ENCODE measurements at regions not wholly inside any gene's neighbourhood (a gene's known extent, or its start where the extent isn't known, plus 50 kb on each side); places are given as distances from the start of the nearest gene placed in this dataset.
"Not testable (repeated sequence)": the region's sequence is repeated elsewhere in the genome, so short reads cannot be mapped to it uniquely, and the experiment has no call there.

DNA sequence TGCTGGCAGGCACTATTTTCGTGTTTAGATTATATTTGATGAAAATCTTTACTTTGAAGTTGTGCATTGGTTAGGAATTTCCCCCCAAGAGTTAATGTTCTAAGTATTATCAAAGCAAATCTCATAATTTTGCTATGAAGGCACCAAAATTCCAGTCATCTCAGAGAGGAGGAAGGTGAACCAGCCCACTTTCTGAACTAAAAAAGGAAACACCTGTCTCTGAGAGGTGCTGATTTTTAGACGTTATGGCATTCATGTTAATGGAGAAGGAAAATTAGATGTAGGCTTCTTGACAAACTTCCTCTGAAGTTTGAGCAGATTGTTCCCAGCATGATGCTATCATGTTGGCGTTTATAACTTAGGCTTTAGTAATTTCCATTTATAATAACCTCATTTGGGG is 432.9 kb upstream of the ACTBL2 start:
- DNase-seq (ENCODE audit: low read depth in 1 of 2, low spot score in 1 of 2), result no peak

DNA sequence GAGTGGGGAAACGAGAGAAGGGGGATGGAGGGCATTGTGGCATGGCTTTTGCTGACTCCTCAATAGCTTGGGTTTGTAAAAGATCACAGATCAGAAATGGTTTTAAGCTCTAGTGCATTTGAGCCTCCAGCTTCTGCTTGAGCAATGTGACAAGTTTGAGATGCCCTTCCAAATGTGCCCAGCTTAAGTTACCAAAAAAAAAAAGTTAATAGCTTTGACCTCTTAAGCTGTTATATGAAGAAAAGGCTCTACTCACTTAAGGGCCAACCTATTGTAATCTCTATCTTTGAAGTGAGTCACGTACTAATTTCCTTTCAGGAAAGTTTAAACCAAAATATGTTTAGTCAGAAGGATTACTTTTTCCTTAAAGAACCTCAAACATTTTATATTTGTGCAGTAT is 428.8 kb upstream of the ACTBL2 start:
- DNase-seq (ENCODE audit: low read depth in 1 of 2, low spot score in 1 of 2), result no peak

DNA sequence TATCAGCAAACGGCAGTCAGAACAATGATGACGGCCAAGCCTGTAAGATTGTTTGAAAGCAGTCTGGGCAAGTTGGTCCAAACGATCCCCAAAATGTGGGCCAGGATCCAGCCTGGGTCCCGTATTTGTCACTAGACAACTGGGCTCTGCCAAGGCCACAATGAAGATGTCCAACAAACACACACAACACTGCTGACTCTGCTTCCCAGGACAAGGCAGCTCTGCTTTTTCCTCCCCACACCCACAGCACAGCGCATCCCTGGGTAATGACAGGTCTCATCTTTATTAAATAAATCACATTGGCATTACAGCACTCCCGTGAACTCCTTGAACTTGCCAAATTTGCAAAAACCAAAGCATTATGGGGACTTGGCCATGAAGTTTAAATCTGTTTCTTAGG is 424.1 kb upstream of the ACTBL2 start:
- no peak for DNase-seq (ENCODE audit: low read depth in 1 of 2, low spot score in 1 of 2)

DNA sequence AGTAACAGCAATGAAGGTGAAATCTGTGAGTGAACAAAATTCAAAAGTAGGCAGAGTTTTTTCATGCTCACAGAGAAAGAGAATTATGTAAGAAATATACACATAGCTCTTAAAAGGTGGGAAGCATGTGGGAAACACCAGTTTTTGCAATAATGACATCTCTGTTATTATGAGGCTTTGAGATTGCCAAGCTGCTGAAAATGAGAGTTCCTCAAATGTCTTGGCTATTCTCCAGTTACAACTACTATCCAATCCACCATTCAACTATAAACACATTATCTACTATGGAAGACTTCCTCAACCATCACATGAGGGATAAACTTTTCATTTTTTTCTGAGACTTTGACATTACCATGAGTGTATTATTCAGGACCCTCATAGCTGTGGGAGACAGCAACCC is 420.8 kb upstream of the ACTBL2 start:
- DNase-seq (ENCODE audit: low read depth in 1 of 2, low spot score in 1 of 2), result no peak

DNA sequence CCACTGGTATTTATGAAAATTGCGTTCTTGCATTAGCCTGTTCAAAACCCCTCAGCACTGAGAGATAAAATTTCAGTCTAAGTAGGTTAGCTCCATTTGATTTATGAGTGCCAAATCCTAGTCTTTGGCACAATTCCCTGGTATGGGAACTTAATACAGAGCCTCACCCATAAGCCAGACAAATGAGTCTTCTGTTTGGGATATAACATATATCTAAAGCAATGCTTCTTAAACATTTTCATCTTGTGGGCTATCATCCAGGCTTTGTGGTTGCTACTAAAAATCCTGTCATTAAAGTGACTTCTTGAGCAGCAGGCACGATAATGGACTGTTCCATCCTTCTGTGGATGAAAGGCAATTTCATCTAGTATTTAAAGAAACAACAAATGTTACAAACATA is 419.5 kb upstream of the ACTBL2 start:
- DNase-seq (ENCODE audit: low read depth in 1 of 2, low spot score in 1 of 2), result no peak

DNA sequence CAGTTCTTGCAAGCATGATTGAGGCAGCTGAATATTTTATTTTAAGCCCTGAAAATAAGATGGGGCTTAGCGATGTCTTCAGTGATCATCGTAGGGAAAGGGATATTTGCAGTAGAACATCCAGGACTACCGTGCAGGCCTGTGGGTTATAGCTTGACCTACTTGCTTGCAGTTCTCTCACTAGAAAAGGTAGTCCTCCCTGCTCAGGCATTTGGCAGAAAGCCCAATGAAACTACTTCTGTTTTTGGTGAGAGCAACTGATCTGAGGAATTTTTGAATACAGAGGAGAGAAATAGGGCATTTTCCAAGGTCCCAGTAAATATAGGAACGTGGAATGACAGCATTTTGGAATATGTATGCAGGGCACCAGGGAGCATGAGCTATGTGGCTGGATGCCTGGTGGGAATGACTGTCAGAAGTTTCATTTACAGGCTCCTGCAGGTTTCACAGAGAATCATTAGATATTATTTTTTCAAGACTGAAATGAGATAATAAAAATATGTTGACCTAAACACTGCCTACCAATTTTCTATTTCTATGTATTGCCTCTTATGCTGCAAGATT is 417.9 kb upstream of the ACTBL2 start:
- DNase-seq (ENCODE audit: low read depth in 1 of 2, low spot score in 1 of 2), result no peak

DNA sequence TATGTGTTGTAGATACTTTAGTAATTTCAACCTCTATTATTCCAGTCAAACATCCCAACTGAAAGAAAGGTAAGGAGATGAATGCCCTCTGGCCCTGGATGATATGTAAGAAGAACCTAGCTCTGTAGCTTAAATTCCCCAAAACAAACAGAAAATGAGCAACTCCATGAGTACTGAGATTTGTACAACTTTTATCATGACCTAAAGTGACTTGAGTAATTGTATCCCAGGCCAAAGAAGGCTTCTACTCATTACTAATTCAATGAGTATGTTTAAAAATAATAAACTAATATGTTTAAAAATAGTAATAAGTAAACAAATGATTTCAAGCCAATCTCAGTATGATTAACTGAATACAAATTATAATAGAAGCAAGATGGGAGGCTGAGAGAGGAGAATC is 414.0 kb upstream of the ACTBL2 start:
- DNase-seq (ENCODE audit: low read depth in 1 of 2, low spot score in 1 of 2), result no peak

DNA sequence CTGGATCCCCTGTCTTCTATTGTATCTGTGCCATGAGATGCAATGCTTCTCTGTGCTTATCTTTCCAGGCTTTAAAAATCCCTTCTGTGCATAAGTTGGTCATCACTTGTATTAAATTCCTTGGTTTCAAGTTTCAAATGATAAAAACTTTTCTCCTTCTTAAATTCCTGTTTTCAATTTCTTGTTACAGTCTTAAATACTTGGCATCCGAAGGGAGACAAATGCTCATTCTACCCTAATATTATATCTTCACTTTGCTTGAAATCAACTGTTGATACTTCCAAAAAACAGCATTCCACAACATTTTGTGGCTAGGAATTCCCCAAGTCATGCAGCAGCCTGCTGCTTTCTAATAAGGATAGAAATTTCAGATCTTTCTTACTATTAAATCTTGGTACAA is 413.2 kb upstream of the ACTBL2 start:
- no peak for DNase-seq (ENCODE audit: low read depth in 1 of 2, low spot score in 1 of 2)

DNA sequence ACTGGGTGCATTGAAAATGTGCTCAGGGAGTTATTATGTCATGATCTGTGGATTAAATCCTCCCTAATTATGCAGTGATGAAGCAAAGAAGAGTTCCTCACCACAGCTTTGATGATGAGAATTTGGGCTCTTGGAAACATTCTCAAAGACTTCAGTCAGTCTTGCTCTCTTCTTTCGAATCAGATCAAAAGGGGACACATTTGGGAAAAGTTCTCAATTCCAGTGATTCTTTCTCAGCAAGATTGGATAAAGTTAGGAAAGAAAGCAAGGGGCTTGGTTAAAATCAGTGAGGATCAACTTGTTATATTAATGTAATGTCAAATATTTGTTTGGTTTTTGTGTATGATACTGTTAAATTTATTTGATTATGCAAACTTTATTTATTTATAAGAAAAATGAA is 411.3 kb upstream of the ACTBL2 start:
- no peak for DNase-seq (ENCODE audit: low read depth in 1 of 2, low spot score in 1 of 2)

DNA sequence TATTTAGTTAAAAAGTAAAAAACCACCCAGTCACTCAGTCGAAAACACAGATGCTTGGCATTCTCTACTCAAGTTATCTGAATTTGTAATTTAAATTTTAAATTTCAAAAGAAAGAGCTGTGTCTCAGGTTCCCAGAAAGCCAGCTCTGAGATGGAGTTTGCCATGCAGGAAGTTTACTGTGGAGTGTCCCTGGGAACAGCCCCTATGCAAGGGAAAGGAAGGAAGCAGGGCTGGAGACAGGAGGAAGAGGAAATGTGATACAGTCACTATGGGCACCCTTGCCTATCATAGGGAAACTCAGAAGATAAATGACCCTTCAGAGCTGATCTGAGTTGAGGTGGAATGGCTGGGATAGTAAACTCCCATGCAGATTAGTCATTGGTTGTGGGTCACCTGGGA is 408.8 kb upstream of the ACTBL2 start:
- DNase-seq (ENCODE audit: low read depth in 1 of 2, low spot score in 1 of 2), result no peak

DNA sequence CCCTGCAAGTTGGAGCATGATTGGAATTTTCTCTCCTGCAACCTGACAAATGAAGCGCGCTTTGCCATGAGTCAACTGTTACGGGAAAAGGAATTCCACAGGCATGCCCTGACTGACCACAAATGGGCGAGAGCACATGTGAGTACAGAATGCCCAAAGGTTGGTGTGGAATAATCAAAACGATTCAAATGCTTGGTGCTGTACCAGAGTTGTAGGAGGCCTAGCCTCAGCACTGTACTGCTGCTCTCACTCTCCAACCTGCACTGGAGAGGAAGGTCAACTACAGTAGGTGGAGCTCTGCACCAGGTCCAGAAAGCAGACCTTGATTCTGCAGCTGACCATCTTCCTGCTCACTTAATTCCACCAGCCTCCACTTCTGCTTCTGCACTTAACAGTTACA is 406.9 kb upstream of the ACTBL2 start:
- DNase-seq (ENCODE audit: low read depth in 1 of 2, low spot score in 1 of 2), result no peak

DNA sequence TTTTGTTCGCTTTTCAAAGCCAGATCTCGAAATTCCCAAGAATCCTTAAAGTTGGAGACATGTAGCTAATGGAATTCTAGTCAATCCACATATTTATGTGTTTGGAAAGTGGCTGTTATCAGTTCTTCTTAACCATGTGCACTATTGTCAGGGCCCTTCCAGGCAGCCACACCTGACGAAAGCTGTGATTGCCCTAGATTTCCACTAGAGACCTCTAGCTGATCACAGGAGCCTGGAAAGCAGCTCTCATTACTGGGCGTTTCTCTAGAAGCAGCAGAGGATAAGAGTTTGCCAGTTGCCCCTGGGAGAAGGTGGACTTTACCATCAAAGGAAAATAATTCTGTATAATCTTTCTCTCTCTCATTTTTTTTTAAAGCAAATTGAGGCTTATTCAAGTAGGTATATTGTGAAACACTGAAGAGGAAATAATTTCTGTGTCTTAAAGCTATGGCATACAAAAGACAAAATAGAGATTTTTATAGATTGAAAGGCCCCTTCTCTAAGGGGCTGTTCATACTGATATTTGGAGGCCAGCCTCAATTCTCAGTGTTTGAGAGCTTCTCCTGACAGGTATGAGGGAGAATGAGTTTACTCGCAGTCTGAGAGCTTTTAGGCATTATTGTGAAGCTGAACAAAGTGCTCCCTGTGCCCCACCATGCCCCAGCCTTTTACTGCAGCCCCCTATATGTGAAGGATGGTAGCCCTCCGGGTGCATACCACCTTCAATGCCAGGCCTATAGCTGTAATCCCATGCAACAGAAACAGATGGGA is 405.4 kb upstream of the ACTBL2 start:
- DNase-seq (ENCODE audit: low read depth in 1 of 2, low spot score in 1 of 2), result no peak

DNA sequence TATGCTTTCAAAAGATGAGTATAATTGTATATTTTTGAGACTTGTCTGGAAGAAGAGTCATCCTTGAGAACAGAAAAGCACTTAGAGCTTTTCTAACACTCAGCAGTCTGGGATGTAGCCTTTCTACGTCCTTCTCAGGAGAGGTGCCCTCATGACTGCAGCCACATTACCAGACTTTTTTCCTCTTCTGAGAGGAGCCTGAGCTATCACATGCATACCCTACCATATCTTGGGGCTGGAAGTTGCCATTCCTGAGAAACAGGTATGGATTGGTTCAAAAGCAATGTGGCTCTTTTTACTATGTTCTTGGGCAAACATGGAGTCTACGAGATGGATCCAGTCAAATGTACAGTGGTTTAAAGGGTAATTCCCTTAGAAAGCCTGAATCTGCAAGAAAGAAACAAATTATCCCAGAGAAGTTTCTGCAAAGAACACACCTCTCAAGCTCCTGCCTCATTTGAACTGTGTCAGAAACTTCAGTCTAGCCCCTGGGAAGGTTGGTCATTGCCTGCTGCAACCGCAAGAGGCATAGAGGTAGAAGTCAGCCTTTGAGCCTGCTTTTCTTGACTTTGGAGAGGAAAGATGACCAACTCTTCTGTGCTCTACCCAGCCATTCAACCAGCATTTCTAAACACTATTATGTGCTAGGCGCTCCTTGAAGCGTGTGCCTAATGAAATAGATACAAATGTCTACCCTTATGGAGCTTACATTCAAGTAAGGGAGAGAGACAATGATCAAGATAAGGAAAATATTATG is 401.9 kb upstream of the ACTBL2 start:
- DNase-seq (ENCODE audit: low read depth in 1 of 2, low spot score in 1 of 2), result no peak

DNA sequence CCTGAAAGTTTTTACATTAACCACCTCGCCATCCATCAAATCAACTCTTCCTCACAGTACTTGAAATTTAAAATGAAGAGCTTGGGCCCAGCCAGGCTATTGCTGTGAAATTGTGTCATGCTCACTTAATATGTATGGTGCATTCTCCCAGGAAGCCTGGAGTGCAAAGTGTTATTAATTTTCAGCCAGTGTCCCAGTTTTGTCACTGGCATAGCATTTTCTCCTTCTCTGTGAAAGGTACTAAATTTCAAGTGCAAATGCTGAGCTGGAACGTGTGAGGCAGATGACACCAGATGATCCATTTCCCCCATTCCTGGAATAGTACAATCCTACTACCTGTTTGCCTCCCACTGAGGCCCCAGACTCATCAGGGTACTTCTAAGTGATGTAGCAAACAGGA is 397.6 kb upstream of the ACTBL2 start:
- DNase-seq (ENCODE audit: low read depth in 1 of 2, low spot score in 1 of 2), result no peak

DNA sequence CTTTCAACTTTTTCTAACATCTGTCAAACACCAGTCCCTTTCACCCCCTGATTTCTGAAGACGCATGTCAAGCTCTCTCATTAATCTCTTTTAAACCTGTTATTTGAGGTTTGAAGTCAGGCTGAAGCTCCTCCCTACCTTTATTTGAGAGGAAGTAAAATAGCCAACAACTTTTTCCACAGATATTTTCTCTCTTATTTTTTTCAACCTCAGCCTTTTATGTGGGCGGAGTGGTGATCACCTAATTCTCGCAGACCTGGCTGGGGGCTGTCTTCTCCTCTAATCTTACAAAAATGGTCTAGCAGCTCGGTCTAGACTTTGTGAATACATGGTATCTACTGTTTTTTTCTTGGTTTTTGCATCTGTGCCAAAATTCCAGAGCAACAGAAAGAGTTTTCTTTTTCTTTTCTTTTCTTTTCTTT is 395.7 kb upstream of the ACTBL2 start:
- DNase-seq (ENCODE audit: low read depth in 1 of 2, low spot score in 1 of 2), result no peak

DNA sequence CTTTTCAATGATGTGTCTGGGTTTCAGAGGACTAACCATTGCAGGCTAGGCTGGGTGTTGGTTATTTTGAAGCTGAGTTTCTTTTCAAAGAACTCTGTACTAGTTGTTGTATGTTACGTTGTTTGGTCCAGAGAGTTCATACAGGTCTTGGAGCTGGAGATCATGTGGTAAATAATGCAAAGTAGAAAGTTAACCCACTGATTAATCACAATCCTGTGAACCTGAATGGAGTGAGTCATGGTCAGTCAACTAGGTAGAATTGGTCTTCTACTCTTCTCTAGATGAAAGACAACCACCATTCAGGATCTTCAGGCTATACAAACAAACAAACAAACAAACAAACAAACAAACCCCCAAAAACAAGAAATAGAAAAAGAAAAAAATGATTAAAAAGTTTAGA is 388.9 kb upstream of the ACTBL2 start:
- DNase-seq (ENCODE audit: low read depth in 1 of 2, low spot score in 1 of 2), result no peak

DNA sequence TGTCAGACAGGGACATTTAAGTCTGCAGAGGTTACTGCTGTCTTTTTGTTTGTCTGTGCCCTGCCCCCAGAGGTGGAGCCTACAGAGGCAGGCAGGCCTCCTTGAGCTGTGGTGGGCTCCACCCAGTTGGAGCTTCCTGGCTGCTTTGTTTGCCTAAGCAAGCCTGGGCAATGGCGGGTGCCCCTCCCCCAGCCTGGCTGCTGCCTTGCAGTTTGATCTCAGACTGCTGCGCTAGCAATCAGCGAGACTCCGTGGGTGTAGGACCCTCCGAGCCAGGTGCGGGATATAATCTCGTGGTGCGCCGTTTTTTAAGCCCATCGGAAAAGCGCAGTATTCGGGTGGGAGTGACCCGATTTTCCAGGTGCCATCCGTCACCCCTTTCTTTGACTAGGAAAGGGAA is 387.7 kb upstream of the ACTBL2 start:
- not testable (repeated sequence) for DNase-seq (ENCODE audit: low read depth in 1 of 2, low spot score in 1 of 2)

DNA sequence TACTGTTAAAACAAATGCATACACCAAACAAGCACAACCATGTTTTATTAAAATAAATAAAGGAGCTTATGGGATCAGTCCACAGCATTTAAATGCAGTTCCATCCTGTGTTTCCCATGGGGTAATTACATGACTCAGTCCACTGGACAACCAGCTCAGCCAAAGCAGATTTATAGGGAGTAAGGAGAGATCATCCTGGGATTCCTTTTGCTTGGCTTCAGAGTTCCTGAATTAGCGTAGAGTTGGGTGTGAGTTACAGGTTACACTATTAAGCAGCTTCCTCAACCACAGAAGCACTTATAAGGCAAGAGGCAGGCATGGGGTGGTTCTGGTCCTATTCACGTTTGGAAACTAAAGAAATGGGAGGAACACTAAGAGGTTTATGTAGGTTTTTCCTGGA is 381.1 kb upstream of the ACTBL2 start:
- DNase-seq (ENCODE audit: low read depth in 1 of 2, low spot score in 1 of 2), result no peak

DNA sequence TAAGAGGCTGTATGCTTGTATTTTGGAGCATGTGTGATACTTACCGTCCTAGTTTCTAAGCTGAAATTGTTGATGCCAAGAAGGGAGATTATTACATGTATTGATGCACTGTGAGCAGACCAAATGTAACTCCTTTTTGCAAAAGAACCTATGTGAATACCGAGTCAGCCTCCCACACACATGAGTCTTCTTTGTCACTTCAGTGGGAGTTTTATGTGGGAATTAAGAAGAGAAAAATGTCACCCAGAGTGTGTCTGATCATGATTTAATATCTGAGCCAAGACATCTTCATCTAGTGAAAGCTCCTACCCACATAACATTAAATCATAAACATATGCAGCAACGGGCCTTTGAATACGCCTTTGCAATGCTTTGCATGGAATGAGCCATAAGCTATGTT is 380.3 kb upstream of the ACTBL2 start:
- DNase-seq (ENCODE audit: low read depth in 1 of 2, low spot score in 1 of 2), result no peak

DNA sequence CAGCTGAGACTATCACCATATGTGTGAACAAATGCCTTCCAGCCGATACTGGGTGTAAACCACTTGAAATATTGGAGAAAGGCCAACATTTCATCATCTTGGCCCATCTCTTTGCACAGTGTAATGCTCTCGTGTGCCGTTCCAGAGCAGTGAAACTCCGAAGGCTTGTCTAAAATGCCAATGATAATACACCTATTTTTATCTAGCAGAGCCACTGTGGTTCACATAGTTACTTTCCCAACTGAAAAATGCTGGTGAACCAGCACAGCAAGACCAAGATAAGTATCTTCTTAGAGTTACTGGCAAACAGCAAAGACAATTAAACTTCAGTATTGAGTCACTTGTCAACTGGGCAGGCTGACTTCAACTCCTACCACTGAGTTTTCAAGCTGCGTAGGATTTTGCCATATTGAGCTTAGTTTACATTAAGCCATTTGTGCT is 379.9 kb upstream of the ACTBL2 start:
- DNase-seq (ENCODE audit: low read depth in 1 of 2, low spot score in 1 of 2), result no peak

DNA sequence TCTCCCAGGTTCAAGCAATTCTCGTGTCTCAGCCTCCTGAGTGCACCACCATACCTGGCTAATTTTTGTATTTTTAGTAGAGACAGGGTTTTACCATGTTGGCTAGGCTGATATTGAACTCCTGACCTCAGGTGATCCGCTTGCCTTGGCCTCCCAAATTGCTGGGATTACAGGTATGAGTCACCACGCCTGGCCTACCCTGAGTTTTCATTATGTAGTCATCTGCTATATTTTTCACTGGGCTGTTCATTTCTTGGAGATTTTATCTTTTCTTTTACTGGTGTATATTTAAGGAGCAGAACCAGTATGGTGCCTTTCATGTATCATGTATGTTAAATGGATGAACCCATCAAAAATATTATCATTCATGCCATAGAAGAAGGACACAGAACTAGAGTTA is 377.0 kb upstream of the ACTBL2 start:
- DNase-seq (ENCODE audit: low read depth in 1 of 2, low spot score in 1 of 2), result no peak

DNA sequence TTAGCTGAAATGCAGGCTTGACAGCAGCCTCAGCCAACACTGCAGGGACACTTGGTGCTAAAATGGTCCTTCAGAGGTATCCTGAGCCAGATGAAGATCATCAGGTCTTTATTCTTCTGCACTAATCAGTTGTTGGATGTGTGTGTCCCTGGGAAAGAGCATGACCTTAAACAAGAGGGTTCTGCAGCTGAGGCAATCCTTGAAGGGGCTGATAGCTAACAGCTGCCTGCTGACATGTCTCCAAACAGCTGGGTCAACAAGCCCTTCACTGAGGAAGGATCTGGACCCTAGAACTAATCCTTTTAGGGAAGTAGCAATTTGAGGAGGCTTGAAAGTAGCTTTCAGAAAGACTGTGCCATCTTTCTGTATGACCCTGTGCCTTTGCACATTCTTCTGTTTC is 376.3 kb upstream of the ACTBL2 start:
- no peak for DNase-seq (ENCODE audit: low read depth in 1 of 2, low spot score in 1 of 2)
